ENCODE measurements at regions not wholly inside any gene's neighbourhood (a gene's known extent, or its start where the extent isn't known, plus 50 kb on each side); places are given as distances from the start of the nearest gene placed in this dataset.

DNA sequence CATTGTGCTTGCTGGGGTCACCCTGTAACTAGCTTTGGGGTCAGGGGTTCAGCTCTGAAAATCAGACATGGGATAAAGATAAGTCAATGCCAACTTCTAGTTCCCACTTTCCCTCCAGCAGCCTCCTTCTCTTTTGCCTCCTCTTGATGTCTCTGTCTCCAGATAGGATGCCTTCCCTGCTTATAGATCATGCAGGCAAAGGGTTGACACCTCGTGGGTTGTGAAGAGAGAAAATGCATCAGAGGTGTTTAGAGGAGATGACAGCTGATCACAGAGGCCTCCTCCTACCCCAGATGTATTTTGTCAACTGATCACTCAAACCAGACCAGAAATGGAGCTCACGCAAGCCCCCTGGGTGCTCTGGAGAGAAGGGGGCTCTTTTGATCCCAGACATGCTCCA, 337.8 kb downstream of the BUD13 start:
- Histone ChIP-seq H3K27me3 (no peaks in the 10 kb centered on the region), H3K27ac (no peak overlapping the region), H3K9me3 (no peaks in the 10 kb centered on the region), H3K4me1 (no peaks in the 10 kb centered on the region), H3K36me3 (ENCODE audit: low read depth, missing control alignments) (no peaks in the 10 kb centered on the region), H3K4me3 (no peak overlapping the region)
- 67 to 73% methylated on average over 2 of the region's 2 CpGs for WGBS, 2 donors
- intact Hi-C loops (cut with DNase I; ENCODE audit: low total_unique reads), result no loop called here
- DNase-seq, result no peak
- no peak for TF ChIP-seq POLR2A (IDR thresholded peaks at IDR 0.05)
- TF ChIP-seq, protein P1, sequence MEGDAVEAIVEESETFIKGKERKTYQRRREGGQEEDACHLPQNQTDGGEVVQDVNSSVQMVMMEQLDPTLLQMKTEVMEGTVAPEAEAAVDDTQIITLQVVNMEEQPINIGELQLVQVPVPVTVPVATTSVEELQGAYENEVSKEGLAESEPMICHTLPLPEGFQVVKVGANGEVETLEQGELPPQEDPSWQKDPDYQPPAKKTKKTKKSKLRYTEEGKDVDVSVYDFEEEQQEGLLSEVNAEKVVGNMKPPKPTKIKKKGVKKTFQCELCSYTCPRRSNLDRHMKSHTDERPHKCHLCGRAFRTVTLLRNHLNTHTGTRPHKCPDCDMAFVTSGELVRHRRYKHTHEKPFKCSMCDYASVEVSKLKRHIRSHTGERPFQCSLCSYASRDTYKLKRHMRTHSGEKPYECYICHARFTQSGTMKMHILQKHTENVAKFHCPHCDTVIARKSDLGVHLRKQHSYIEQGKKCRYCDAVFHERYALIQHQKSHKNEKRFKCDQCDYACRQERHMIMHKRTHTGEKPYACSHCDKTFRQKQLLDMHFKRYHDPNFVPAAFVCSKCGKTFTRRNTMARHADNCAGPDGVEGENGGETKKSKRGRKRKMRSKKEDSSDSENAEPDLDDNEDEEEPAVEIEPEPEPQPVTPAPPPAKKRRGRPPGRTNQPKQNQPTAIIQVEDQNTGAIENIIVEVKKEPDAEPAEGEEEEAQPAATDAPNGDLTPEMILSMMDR (IDR thresholded peaks at IDR 0.05), result no peak

DNA sequence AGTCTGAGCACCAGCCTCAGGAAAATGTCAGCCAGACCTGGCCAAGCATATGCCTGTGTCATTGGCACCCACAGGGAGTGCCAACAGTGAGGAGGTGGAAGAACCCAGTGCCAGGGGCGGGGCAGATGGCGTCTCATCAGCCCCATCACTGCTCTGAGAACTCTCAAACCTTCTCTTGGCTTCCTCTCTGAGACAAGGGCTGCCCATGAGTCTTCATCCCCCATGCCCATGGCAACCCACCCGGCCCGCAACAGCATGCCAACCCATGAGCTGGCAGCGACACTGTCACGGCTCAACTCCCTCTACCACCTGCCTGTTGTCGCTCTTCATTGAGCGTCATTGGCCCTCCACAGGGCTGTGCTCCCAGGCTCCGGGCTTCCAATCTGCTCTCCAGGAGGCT, 340.5 kb downstream of the BUD13 start:
- Histone ChIP-seq H3K36me3 (ENCODE audit: low read depth, missing control alignments) (no peaks in the 10 kb centered on the region), H3K9me3 (no peaks in the 10 kb centered on the region), H3K27me3 (no peaks in the 10 kb centered on the region), H3K27ac (no peak overlapping the region), H3K4me1 (peaks cover 17% of the 10 kb centered on the region), H3K4me3 (no peak overlapping the region)
- intact Hi-C loops (cut with DNase I; ENCODE audit: low total_unique reads), result no loop called here
- 96 to 100% methylated on average over 1 to 9 of the region's 9 CpGs for WGBS, 2 donors
- TF ChIP-seq, protein P1 (IDR thresholded peaks at IDR 0.05), result no peak
- no peak for TF ChIP-seq POLR2A (IDR thresholded peaks at IDR 0.05)
- DNase-seq, result no peak

DNA sequence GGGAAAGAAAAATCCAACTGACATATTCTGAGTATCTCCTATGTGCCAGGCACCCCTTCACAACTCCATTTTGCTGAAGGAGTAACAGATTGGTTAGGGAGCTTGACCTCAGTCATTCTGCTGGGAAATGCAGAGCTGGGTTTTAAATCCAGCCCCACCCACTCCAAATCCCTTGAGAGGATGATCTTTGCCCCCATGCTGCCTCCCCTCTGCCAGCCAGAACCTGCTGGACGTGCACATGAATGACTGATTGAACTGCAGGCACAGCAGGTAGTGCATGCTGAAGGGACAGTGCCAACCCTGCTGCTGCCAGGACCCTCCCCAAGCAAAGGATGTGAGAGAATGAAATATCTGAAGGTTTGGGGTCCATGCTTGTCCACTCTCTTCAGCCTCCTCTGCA, 340.9 kb downstream of the BUD13 start:
- intact Hi-C loops (cut with DNase I; ENCODE audit: low total_unique reads), result no loop called here
- 86 to 92% methylated on average over 1 of the region's 1 CpG for WGBS, 2 donors
- no peak for TF ChIP-seq POLR2A (IDR thresholded peaks at IDR 0.05)
- TF ChIP-seq, protein P1 (IDR thresholded peaks at IDR 0.05), result no peak

DNA sequence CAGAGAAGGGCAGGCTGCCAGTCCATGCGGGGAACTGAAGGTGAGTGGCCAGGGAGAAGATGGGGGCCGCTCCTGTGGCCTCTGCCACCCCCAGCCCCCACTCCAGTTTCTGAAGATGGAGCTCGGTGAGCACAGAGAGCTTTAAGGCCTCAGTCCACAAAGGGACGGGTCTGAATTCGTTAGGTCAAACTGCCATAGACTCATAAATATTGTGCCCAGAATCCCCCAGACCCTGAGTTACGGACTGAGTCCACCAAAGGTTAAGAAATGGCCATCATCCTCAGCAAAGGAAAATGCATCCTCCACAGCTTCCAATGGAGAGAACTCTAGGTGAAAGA, 344.2 kb downstream of the BUD13 start:
- WGBS, 2 donors, result 50 to 75% methylated on average over 6 of the region's 6 CpGs
- DNase-seq, result no peak
- H3K27ac ChIP-seq, result peak overlapping the region in 1 of 2 donors; percentile 1

More for the DNA sequence above, 340.9 kb downstream of the BUD13 start:
- Histone ChIP-seq H3K27me3 (no peaks in the 10 kb centered on the region), H3K27ac (no peak overlapping the region), H3K9me3 (no peaks in the 10 kb centered on the region), H3K4me3 (no peak overlapping the region), H3K36me3 (ENCODE audit: low read depth, missing control alignments) (no peaks in the 10 kb centered on the region), H3K4me1 (peaks cover 18% of the 10 kb centered on the region)
- DNase-seq, result no peak

More for the DNA sequence above, 344.2 kb downstream of the BUD13 start:
- Histone ChIP-seq H3K9me3 (no peaks in the 10 kb centered on the region), H3K4me3 (no peak overlapping the region), H3K36me3 (ENCODE audit: low read depth, missing control alignments) (no peaks in the 10 kb centered on the region), H3K27me3 (no peaks in the 10 kb centered on the region), H3K4me1 (peaks cover 35% of the 10 kb centered on the region)
- TF ChIP-seq, protein P1 (IDR thresholded peaks at IDR 0.05), result no peak
- TF ChIP-seq POLR2A (IDR thresholded peaks at IDR 0.05), result no peak
- intact Hi-C loops (cut with DNase I; ENCODE audit: low total_unique reads), result no loop called here
